H9 (cell line): ENCODE measurements at regions not wholly inside any gene's neighbourhood (a gene's known extent, or its start where the extent isn't known, plus 50 kb on each side); places are given as distances from the start of the nearest gene placed in this dataset.

Experiments
- DNase-seq: peaks from one replicate; pipeline ENCODE4 v3.0.0-alpha.2; 2017
- H2AFZ ChIP-seq: one replicate; pipeline ENCODE4 v1.6.1; 2013; ENCODE audit warnings: mild to moderate bottlenecking, low read length, control low read depth, moderate library complexity
- H2AK5ac ChIP-seq: 2 replicates; pipeline ENCODE4 v1.6.1; 2013; ENCODE audit warnings: low read length, control low read depth, mixed read lengths; ENCODE audit not compliant: insufficient read length
- H2BK120ac ChIP-seq: one replicate; pipeline ENCODE4 v1.6.1; 2013; ENCODE audit warnings: low read depth, mild to moderate bottlenecking, low read length, control low read depth, inconsistent platforms; ENCODE audit not compliant: poor library complexity, severe bottlenecking
- H2BK12ac ChIP-seq: 2 replicates; pipeline ENCODE4 v1.6.1; 2013; ENCODE audit warnings: low read length, control low read depth, mixed read lengths, low read depth; ENCODE audit not compliant: insufficient read length
- H2BK15ac ChIP-seq: 2 replicates; pipeline ENCODE4 v1.6.1; 2013; ENCODE audit warnings: low read depth, low read length, control low read depth
- H2BK20ac ChIP-seq: one replicate; pipeline ENCODE4 v1.6.1; 2013; ENCODE audit warnings: low read depth, mild to moderate bottlenecking, low read length, control low read depth, inconsistent platforms; ENCODE audit not compliant: poor library complexity, severe bottlenecking
- H2BK5ac ChIP-seq: 2 replicates; pipeline ENCODE4 v1.6.1; 2013; ENCODE audit warnings: low read length, control low read depth, mixed read lengths; ENCODE audit not compliant: insufficient read length
- H3K14ac ChIP-seq: 2 replicates; pipeline ENCODE4 v1.6.1; 2013; ENCODE audit warnings: low read length, control low read depth; ENCODE audit not compliant: insufficient read depth
- H3K18ac ChIP-seq: 2 replicates; pipeline ENCODE4 v1.6.1; 2013; ENCODE audit warnings: low read depth, mild to moderate bottlenecking, mixed read lengths, low read length, control low read depth; ENCODE audit not compliant: insufficient read length
- H3K23ac ChIP-seq: 2 replicates; pipeline ENCODE4 v1.6.1; 2013; ENCODE audit warnings: low read length, control low read depth, mixed read lengths, low read depth; ENCODE audit not compliant: insufficient read length
- H3K23me2 ChIP-seq: 2 replicates; pipeline ENCODE4 v1.6.1; 2013; ENCODE audit warnings: low read depth, mild to moderate bottlenecking, mixed read lengths, low read length, control low read depth; ENCODE audit not compliant: insufficient read length, poor library complexity, severe bottlenecking
- H3K27ac ChIP-seq: 2 replicates; pipeline ENCODE4 v1.5.1; 2013; ENCODE audit warnings: low read length, control low read depth, mixed read lengths, low read depth; ENCODE audit not compliant: insufficient read length
- H3K27me3 ChIP-seq: 2 replicates; pipeline ENCODE4 v1.6.1; 2013; ENCODE audit warnings: low read length, control low read depth, inconsistent platforms; ENCODE audit not compliant: insufficient read depth
- H3K4ac ChIP-seq: 2 replicates; pipeline ENCODE4 v1.6.1; 2013; ENCODE audit warnings: low read depth, mild to moderate bottlenecking, control low read depth, inconsistent platforms, low read length, moderate library complexity
- H3K4me1 ChIP-seq: 2 replicates; pipeline ENCODE4 v1.6.1; 2013; ENCODE audit warnings: low read length, control low read depth, inconsistent platforms; ENCODE audit not compliant: insufficient read depth
- H3K4me2 ChIP-seq: 2 replicates; pipeline ENCODE4 v1.6.1; 2013; ENCODE audit warnings: low read length, control low read depth, mixed read lengths; ENCODE audit not compliant: insufficient read length, insufficient read depth
- H3K56ac ChIP-seq: 2 replicates; pipeline ENCODE4 v1.6.1; 2013; ENCODE audit warnings: low read depth, mild to moderate bottlenecking, mixed read lengths, low read length, control low read depth; ENCODE audit not compliant: insufficient read length
- H3K79me1 ChIP-seq: 2 replicates; pipeline ENCODE4 v1.6.1; 2013; ENCODE audit warnings: low read depth, mild to moderate bottlenecking, moderate library complexity, low read length, control low read depth, inconsistent platforms; ENCODE audit not compliant: insufficient read depth, poor library complexity, severe bottlenecking
- H3K79me2 ChIP-seq: 2 replicates; pipeline ENCODE4 v1.6.1; 2013; ENCODE audit warnings: low read length, control low read depth, inconsistent platforms; ENCODE audit not compliant: insufficient read depth
- H3K9ac ChIP-seq: 2 replicates; pipeline ENCODE4 v1.6.1; 2013; ENCODE audit warnings: low read length, control low read depth, mixed read lengths; ENCODE audit not compliant: insufficient read length; ENCODE audit errors: extremely low read depth
- H3K9me3 ChIP-seq: one replicate; pipeline ENCODE4 v1.6.1; 2013; ENCODE audit warnings: low read depth, low read length, inconsistent platforms; ENCODE audit not compliant: control insufficient read depth
- H3T11ph ChIP-seq: one replicate; pipeline ENCODE4 v1.6.1; 2013; ENCODE audit warnings: mild to moderate bottlenecking, low read length, control low read depth, inconsistent platforms
- H4K20me1 ChIP-seq: one replicate; pipeline ENCODE4 v1.6.1; 2013; ENCODE audit not compliant: control insufficient read depth, insufficient read length, insufficient read depth
- H4K5ac ChIP-seq: 2 replicates; pipeline ENCODE4 v1.6.1; 2013; ENCODE audit warnings: low read depth, mild to moderate bottlenecking, mixed read lengths, low read length, control low read depth; ENCODE audit not compliant: insufficient read length
- H4K8ac ChIP-seq: replicated peaks from 2 replicates; pipeline ENCODE4 v1.6.1; 2013; ENCODE audit warnings: low read length, control low read depth, mixed read lengths, low read depth; ENCODE audit not compliant: insufficient read length
- H4K91ac ChIP-seq: 2 replicates; pipeline ENCODE4 v1.6.1; 2013; ENCODE audit warnings: low read depth, mild to moderate bottlenecking, moderate library complexity, mixed read lengths, low read length, control low read depth; ENCODE audit not compliant: insufficient read length
- H3K27ac Mint-ChIP-seq, 3 experiments: 2 replicates in 2 of 3; 3 replicates in 1 of 3; pipeline ENCODE4 v1.8.0; 2020 to 2021; ENCODE audit warnings: mixed read lengths in 3 of 3, mild to moderate bottlenecking in 1 of 3, moderate library complexity in 1 of 3
- H3K27me3 Mint-ChIP-seq: 2 replicates; pipeline ENCODE4 v1.8.0; 2021; ENCODE audit warnings: low read depth, mild to moderate bottlenecking, moderate library complexity, mixed read lengths
- H3K36me3 Mint-ChIP-seq, 3 experiments: 2 replicates in 2 of 3; 3 replicates in 1 of 3; pipeline ENCODE4 v1.8.0; 2020 to 2021; ENCODE audit warnings: low read depth in 3 of 3, mixed read lengths in 3 of 3; ENCODE audit not compliant: insufficient read depth in 1 of 3
- H3K4me1 Mint-ChIP-seq, 2 experiments: 2 replicates each; pipeline ENCODE4 v1.8.0; 2020; ENCODE audit warnings: mixed read lengths in 2 of 2
- H3K4me3 Mint-ChIP-seq, 2 experiments: 2 replicates in 1 of 2; 3 replicates in 1 of 2; pipeline ENCODE4 v1.8.0; 2020 to 2021; ENCODE audit warnings: mild to moderate bottlenecking in 2 of 2, mixed read lengths in 2 of 2, moderate library complexity in 1 of 2
- H3K9me3 Mint-ChIP-seq, 2 experiments: 2 replicates in 1 of 2; 3 replicates in 1 of 2; pipeline ENCODE4 v1.8.0; 2020; ENCODE audit warnings: mild to moderate bottlenecking in 2 of 2, mixed read lengths in 2 of 2, moderate library complexity in 1 of 2
- WGBS: extraction: QIAGEN DNeasy Blood & Tissue Kit; methylation state at CpG from one replicate; pipeline ENCODE4 v1.1.7; 2013; ENCODE audit warnings: missing lambda C conversion rate, low lambda C conversion rate, mixed read lengths; ENCODE audit not compliant: insufficient read length; ENCODE audit errors: extremely low coverage; 5-methylcytosine and 5-hydroxymethylcytosine counted together
- TF ChIP-seq, protein P1 (sequence below): fragments of 200-600 bp; sonication (generic); conservative IDR thresholded peaks from 3 replicates; pipeline ENCODE4 v1.8.0; 2021; ENCODE audit warnings: antibody characterized with exemption, mild to moderate bottlenecking

DNA sequence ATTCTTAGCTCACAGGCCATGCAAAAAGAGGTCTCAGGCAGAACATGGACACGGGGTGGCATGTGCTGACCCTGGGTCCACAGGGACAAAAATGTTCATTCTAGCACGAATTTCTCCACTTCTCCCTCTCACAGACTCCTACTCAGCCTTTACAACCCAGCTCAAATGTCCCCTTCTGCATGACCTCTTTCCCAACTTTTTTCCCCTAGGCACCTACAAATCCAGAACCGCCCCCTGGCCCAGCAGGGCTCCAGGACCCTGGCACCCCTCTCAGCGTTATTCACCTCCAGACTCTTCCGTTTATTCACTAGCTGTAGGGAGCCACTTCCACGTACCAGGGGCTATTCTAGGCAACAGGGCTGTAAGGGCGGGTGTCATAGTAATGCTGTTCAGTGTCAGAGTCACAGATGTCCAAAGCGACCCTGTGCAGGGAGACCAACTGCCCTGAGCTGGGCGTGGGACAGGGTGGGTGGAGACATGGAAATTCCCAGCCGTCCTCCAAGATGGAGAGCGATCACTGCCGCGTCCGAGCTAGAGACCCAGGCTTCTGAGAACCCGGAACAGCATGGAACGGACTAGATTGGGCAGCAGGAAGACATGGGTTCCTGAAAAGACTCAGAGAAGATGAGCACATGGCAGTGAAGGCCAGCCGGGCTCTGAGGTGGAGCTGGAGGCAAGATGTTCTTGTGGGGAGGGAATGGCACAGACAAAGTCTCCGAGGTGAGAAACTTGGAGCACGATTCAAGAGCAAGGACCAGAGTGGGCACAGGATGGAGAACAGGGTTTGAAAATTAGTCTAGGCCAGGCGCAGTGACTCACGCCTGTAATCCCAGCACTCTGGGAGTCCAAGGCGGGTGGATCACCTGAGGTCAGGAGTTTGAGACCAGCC lies 274.9 kb upstream of the RTL1 start:
- no peaks in the 10 kb centered on the region for H3K9me3 ChIP-seq
- H4K91ac ChIP-seq: no peak overlapping the region
- no peak overlapping the region for H3K18ac ChIP-seq
- WGBS: no CpG with 5 or more reads among the region's 22 CpGs
- H3K36me3 Mint-ChIP-seq: peaks cover 0 to 12% (median 0%) of the 10 kb centered on the region in 3 experiments; a peak in 3 of 7 replicates
- no peak overlapping the region for H3K4me3 Mint-ChIP-seq
- H2AFZ ChIP-seq: no peak overlapping the region
- TF ChIP-seq, protein P1, sequence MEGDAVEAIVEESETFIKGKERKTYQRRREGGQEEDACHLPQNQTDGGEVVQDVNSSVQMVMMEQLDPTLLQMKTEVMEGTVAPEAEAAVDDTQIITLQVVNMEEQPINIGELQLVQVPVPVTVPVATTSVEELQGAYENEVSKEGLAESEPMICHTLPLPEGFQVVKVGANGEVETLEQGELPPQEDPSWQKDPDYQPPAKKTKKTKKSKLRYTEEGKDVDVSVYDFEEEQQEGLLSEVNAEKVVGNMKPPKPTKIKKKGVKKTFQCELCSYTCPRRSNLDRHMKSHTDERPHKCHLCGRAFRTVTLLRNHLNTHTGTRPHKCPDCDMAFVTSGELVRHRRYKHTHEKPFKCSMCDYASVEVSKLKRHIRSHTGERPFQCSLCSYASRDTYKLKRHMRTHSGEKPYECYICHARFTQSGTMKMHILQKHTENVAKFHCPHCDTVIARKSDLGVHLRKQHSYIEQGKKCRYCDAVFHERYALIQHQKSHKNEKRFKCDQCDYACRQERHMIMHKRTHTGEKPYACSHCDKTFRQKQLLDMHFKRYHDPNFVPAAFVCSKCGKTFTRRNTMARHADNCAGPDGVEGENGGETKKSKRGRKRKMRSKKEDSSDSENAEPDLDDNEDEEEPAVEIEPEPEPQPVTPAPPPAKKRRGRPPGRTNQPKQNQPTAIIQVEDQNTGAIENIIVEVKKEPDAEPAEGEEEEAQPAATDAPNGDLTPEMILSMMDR: no peak
- no peak overlapping the region for H3K9ac ChIP-seq
- H3K14ac ChIP-seq: no peak overlapping the region
- no peaks in the 10 kb centered on the region for H3K27me3 ChIP-seq
- H4K8ac ChIP-seq: no peak overlapping the region
- no peaks in the 10 kb centered on the region; the same call in 1 of the 2 replicates for H3K27me3 Mint-ChIP-seq
- H2BK20ac ChIP-seq: no peak overlapping the region
- H3K4me1 Mint-ChIP-seq: no peaks in the 10 kb centered on the region
- H2BK12ac ChIP-seq: no peak overlapping the region
- no peaks in the 10 kb centered on the region for H3K23me2 ChIP-seq
- no peak overlapping the region for H3K4me2 ChIP-seq
- peaks cover 10 to 11% of the 10 kb centered on the region in 2 experiments for H3K9me3 Mint-ChIP-seq
- no peaks in the 10 kb centered on the region for H3K4me1 ChIP-seq
- no peak overlapping the region for H2BK120ac ChIP-seq
- no peak overlapping the region for H2BK5ac ChIP-seq
- no peak overlapping the region for H2BK15ac ChIP-seq
- no peaks in the 10 kb centered on the region for H3K79me2 ChIP-seq
- H3K27ac ChIP-seq: no peak overlapping the region
- no peaks in the 10 kb centered on the region for H3K79me1 ChIP-seq
- H3K4ac ChIP-seq: no peak overlapping the region
- peak overlapping the region in 1 of 3 experiments; percentile 53; a peak in 2 of 7 replicates for H3K27ac Mint-ChIP-seq
- H3K23ac ChIP-seq: no peak overlapping the region
- no peak for DNase-seq
- H3T11ph ChIP-seq: no peak overlapping the region
- no peak overlapping the region for H2AK5ac ChIP-seq
- H4K5ac ChIP-seq: no peak overlapping the region
- no peak overlapping the region for H3K56ac ChIP-seq
- no peaks in the 10 kb centered on the region for H4K20me1 ChIP-seq
